Renal cortex interstitium (tissue), 11 donors: ENCODE measurements at regions not wholly inside any gene's neighbourhood (a gene's known extent, or its start where the extent isn't known, plus 50 kb on each side); places are given as distances from the start of the nearest gene placed in this dataset.

Source experiments
- DNase-seq, 11 donors: peaks; one replicate each; pipeline ENCODE4 v3.0.0-alpha.2; 2013; ENCODE audit warnings: low read depth in 9 of 11, low spot score in 4 of 11; ENCODE audit errors: extremely low read depth in 1 of 11

DNA sequence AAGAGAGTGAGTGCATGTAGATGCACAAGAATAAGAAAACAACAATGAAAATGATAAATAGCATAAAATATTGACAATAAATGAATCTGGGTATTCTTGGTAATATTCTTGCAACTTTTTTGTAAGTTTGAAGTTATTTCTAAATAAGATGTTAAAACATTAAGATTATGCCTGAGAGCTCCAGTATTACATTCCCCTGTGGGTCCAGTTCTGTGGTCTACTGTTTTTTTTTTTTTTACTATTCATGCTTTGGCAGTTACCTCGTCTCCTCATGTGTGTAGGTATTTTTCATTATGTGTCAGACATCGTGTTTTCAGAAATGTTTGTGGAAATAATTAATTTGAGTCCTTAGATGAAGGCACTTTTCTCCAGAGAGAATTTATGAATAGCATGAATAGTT lies 386.2 kb downstream of the AACS start:
- no peak for DNase-seq

DNA sequence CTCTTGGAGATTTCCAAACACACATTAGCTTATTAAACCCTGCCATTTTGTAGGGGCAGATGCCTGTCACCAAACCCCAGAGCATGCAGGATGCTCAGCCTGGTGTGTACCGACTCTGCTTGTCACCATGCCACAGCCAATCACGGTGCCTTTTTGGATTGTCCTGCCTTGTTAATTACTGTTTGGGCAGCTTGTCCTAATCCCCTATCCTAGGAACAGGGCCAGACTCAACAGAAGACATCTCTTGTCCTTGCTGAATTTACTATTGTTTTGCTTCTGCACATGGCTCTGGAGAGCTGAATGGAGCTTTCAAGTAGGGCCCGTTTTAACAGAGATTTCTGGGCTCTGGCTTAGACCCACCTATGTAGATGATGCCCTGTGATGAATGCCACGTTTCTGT lies 388.5 kb downstream of the AACS start:
- DNase-seq = no peak

DNA sequence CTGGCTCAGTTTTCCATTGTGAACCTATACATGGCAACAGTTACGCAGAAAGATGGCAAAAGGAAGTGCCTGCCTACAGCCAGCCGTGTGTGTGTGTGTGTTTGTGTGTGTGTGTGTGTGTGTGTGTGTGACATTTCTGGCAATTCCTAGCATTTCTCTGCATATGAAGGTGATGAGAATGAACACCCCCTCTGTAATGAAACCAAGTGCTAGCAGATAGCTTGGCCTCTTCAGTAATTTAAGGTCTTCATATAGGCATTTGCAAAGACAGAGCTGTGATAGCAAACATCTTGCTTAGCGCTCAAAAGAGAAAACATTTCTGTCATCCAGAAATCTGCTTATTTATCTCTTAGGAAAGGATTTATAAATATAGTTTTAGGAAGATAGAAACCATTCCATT lies 389.1 kb downstream of the AACS start:
- DNase-seq = no peak

DNA sequence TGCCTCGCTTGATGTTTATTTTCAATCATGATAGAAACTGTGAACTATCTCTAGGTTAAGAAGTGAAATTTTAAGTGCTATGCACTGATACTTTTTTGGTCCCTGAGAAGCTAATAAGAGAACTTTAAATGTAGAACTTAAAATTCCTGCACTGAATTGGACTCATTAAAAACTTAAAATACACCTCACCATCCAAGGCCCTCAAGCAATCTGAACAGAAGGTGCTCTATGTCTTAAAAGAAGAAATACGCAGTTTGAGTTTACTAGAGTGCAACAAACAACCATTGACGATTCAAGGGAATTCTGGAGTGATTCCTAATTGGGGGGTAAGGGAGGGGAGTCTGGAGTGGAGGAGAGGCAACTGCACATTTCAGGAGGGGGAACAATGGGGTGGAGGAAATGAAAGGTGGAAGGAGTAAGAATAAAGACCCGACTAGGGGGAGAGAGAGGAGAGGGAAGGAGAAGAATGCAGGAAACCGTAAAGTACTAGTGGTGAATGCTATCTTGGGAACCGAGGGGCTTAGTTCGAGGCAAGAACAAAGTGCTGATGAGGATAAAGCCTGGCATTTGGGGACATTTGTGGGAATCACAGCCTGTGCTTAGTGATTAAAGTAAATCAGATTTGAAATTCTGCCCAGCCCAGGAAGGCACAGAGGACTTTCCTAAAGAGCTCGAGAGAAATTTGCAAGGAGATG lies 389.7 kb downstream of the AACS start:
- no peak for DNase-seq

DNA sequence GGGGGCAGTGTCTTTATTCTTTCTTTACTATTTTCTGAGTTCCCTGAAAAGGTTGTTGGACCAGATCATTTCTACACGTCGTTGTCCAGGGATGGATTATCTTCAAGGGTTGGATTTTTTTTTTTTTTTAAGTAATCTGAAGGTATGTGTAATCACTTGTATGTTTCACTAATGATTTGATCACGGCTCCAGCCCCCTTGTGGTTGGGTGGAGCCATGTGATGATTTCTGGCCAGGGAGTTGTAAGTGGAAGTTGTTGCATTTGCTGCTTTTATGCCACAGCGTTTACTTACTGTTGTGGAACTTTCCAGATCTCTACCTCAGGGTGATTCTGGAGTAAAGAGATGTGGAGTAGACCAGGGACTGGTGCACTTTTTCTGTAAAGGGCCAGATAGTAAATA lies 390.3 kb downstream of the AACS start:
- DNase-seq = no peak

DNA sequence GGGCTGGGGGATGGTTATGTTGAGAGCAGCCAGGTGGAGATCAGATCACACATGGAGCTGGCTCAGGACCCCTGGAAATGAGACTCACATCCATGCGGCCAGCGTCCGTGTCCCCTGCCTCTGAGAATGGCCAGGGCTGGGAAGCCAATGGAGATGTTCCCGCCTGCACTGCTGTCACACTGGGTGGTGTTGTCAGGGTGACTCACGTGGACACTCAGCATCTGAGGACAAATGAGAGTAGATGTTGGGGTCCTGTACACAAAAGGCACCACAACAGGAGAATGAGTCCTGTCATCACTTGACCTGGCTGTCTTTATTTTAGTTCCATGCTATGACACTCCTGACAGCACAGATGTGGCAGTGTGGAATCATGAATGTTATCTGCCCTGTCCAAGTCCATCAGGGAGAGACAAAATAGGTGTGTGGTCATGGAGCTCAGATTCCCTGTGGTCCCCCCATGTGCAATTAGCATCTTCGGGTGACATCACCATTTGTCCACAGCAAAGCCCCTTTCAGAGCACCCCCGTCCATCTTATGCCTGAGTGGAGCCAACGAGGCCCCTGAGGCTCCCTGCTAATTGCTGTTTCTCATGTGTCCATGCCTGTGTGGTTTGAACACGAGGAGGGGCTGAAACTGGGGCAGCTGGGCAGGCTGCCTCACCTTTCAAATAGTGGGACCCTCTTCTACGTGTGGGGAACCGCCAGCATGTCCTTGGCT lies 393.5 kb downstream of the AACS start:
- no peak for DNase-seq

DNA sequence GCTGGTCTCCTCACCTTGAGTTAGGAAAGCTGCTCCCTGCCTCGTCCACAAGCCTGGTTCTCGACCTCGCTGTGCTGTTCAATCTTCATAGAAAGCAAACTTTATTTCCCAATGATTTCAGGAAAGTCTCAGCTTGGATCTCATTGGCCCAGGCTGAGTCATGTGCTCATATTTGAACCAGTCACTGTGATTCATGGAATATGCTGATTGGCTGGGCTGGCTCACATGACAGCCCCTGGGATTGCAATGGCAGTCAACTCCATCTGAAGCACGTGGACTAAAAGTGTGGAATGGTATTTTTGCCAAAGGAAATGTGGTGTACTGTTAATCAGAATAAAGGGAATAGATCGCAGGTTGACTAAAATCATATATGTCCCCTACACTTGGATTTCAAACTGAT lies 396.6 kb downstream of the AACS start:
- no peak for DNase-seq

DNA sequence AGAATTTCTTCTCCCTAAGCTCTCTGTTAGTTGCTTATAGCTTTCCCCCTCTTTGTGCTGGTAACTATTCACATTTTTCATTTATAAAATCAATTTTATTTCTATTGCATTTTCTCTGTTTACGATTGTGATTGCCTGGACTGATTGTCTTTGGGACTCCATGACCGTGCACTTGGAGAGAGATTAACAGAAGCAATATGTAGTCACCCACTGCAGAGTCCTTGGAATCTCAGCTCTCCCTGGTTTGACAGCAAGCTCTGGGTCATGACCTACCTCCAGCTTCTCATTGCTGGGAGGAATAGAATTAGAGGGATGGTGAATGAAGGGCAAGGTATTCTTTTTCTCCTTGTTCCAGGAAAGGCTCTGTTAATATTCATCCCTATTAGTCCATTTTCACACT lies 398.2 kb downstream of the AACS start:
- no peak for DNase-seq

DNA sequence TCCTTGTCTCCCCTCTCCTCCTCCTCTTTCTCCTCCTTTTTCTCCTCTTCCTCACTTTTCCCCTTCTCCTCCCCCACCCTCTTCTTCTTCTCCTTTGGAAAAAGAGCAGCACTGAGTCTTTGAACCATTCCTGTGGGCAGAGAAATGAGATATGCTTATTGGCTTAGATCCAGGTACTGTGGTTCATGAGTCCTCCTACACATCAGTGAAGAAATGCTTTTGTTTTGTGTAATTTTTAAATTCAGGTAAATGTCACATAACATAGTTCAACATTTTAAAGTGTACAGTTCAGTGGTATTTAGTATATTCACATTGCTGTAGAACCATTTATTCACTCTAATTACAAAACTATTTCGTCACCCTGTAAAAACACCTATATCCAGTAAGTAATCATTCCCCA lies 402.1 kb downstream of the AACS start:
- no peak for DNase-seq

DNA sequence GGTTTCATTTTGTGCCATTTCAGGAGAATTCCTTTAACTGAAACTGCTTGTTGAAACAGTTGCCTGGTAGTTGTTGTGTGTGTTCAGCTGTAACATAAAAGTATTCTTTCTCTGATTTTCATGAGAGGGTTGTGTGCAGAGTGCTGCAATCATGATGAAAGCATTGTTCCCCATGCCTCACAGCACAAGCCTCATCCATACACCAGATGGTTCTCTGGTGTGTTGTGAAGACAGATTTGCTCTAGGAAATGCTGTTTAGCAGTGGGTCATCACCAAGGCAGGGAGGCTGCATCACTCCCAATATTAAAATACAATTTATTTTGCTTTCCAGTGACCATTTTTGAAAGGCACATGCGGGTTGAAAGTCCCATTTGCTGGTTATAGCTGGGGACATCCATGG lies 404.4 kb downstream of the AACS start:
- no peak for DNase-seq

DNA sequence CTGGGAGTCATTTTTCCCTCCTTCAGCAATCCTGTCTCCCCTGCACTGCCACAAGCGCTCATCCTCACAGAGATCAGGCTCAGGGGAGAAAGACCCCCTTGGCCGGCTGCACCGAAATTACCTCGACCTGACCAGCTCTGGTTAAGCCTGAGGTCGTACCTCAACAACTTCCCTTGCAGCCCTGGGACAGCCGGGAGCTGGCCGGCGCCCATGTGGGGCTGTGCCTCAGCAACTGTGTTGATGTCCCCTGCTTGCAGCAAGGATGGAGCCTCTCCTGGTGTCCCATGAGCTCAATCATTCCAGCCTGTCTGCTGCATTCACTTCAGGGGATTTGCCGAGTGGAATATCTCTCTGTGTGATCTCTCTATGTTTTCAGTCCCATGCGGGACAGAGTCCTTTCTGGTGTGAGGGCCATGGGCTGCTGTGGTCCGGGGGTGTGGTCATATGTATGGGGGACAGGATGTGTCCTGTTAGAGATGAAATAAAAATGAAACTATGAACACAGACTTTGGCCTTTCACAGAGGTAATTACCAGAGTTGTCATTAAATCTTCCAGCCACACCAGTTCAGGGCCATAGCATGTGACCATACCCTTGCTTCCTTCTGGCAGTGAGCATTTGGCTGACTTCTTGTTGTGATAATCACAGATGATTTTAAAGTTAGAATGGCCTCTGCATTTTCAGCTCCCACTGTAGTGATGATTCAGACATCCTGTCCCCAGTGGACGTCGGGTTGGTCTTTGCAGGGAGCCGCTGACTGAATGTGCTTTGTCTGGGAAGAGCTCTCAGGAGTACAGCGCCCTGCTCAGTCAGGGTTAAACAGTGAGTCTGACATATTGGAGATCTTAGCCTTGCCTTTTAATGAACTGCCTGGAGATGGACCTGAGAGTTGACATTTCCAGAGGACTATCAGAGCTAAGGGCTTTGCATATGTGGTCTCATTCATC lies 405.9 kb downstream of the AACS start:
- DNase-seq = no peak

DNA sequence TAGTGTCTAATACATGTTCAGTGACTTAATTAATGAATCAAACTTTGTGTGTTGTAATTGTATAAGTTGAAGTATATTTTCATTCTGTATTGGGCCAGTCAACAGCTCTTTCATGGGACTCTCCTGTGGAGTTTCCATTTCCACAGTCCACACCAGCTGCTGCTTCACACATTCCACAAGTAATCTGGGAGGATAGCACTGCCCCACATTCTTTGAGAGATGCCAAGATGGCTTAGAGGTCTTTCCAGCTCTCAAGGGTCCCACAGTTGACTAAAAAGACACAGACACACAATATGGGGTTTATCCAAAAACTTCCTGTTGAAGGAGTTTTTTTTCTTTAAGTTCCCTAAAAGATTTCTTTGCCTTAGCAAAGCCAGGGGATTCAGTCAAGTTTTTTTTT lies 408.3 kb downstream of the AACS start:
- DNase-seq = no peak

DNA sequence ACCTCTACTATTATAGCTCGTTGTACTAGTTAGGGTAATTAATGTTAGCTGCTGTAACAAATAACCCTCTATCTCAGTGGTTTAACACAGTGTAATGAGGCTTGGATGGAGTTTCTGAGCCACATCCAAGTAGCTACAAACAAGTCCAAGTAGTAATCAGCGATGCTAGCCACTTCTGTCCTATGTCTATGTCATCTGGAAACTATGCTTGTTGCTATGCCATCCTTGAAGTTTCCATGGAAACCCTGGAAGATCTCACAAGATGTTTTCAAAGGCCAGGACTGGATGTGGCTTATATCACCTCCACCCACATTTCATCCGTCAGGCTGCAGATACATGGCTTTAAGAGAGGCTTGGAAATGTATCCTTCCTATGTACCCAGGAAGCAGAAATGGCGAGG lies 422.1 kb downstream of the AACS start:
- no peak for DNase-seq

DNA sequence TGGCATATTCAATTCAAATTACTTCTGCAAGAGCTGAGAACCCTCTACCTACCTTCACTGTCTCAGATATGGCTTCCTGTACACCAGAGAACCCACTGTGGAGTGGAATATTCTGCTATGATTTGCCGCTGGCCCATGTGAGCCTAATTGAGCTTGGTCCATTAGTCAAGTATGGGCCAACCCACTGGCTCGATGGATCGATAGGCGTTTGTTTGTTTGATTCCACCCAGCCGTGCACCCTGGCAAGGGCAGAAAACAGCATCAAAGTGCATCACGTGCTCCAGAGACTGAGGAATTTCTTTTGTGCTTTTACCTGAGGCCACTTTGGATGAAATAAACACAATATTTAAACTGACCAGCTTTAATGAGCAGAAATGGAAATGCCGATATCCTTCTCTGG lies 426.3 kb downstream of the AACS start:
- DNase-seq = no peak

DNA sequence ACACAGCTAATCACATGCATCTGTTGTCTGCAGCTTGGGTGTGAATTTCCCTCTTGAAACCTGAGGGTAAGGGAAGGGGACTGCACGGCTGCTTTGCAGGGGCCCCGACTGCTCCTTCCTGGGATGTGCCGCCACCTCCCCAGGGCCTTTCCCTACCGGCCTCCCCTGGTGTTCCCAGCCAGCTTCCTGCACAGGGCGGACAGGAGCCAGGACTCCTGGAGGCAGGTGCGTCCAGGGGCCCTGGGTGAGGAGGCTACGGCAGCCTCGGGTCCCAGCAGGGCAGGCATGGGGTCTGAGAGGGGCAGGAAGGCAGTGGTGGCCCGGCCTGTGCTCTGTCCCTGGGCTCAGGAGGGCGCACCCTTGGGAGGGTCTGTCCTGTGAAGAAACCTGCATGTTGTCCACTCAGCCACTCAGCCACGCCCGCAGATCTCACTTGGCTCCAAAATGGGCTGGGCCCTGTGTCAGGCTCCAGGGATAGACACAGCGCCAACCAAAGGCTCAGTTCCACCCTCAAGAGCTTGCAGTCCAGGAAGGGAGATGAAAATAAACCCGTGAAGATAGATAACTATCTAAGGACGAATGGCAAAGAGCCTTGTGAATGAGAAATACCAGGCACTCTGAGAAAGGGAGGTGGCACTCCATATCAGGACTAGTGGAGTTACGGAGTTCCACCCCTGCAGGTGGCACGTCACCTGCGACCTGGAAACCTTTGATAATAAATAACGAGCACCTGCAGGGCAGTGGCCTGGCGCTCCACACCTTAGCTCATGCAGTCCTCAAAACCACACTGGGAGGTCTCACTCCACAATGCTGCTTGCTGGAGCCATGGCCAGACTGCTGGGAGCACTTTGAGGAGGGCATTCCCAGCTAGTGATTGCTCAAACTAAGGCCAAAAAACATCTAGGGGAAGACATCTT lies 427.4 kb downstream of the AACS start:
- DNase-seq = no peak

DNA sequence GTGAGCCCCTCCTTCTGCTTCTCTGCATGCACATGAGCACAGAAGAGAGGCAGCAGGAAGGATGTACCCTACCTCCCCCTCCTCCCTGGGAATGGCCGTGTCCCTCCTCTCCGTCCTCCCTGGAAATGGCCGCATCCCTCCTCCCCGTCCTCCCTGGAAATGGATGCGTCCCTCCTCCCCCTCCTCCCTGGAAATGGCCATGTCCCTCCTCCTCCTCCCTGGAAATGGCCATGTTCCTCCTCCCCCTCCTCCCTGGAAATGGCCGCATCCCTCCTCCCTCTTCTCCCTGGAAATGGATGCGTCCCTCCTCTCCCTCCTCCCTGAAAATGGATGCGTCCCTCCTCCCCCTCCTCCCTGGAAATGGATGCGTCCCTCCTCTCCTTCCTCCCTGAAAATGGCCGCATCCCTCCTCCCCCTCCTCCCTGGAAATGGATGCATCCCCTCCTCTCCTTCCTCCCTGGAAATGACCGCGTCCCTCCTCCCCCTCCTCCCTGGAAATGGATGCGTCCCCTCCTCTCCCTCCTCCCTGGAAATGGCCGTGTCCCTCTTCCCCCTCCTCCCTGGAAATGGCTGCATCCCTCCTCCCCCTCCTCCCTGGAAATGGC lies 428.6 kb downstream of the AACS start:
- no peak for DNase-seq

DNA sequence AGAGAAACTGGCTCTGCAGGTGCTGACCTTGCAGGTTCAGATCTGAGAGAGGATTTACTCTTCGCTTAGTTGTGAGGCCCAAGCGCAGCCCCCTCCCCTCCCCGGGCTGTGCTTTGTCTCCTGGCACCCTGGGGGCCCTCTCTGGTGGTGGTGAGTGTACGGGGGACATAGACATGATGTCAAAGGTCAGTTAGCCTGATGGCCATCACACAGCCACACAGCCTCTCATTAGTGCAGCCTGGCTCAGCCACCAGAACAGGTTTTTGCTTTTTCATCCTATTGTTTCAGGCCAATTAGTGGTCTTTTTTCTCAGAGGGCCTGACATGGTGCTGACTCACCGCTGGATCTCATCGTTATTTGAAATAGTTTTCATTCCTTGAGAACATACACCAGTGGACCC lies 437.9 kb downstream of the AACS start:
- DNase-seq = no peak

DNA sequence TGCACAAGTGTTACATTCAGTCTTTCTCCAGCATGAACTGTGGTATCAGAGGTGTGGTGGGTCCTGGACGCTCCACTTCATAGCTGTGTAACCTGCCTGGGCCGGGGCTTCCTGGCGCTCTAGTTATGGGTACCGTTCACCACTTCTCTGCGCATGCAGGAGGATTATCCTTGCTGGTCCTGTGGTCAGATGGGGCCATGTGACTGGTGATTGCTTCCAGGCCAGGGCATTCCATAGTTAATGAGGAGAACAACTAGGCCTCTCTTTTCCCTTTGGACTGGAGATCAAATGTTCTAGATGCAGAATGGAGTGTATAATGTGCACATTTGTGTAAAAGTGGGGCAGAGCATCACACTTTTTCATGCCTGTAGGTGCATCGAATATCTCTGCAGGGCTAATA lies 444.0 kb downstream of the AACS start:
- DNase-seq = no peak
